B cell (primary cell): ENCODE measurements at regions not wholly inside any gene's neighbourhood (a gene's known extent, or its start where the extent isn't known, plus 50 kb on each side); places are given as distances from the start of the nearest gene placed in this dataset.

Experiments
- EZH2 ChIP-seq: IDR thresholded peaks from 2 replicates; pipeline ENCODE4 v1.6.1; 2012; ENCODE audit warnings: borderline replicate concordance, low read depth, mild to moderate bottlenecking, moderate library complexity, low read length; ENCODE audit not compliant: insufficient read depth, poor library complexity, severe bottlenecking
- TF ChIP-seq, protein P1 (sequence below): fragments of 200-600 bp; IDR thresholded peaks from one replicate; pipeline ENCODE4 v1.8.0; 2022; ENCODE audit warnings: antibody characterized with exemption, mild to moderate bottlenecking

DNA sequence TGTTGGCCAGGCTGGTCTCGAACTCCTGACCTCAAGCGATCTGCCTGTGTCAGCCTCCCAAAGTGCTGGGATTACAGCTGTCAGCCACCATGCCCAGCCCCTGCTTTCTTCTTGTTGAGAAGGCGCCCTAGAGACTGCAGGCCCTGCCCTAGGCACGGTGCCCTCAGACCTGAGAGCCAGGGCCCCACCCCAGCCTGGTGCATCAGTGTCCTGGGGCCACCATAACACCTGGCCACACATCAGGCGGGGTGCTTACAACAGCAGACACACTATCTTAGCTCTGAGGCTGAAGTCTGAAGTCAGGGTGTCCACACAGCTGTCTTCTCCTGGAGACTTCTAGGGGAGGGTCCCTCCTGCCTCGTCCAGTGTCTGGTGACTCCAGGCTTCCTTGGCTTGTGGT is 120.6 kb downstream of the NDUFA10 start:
- TF ChIP-seq EZH2, result no peak
- TF ChIP-seq, protein P1, sequence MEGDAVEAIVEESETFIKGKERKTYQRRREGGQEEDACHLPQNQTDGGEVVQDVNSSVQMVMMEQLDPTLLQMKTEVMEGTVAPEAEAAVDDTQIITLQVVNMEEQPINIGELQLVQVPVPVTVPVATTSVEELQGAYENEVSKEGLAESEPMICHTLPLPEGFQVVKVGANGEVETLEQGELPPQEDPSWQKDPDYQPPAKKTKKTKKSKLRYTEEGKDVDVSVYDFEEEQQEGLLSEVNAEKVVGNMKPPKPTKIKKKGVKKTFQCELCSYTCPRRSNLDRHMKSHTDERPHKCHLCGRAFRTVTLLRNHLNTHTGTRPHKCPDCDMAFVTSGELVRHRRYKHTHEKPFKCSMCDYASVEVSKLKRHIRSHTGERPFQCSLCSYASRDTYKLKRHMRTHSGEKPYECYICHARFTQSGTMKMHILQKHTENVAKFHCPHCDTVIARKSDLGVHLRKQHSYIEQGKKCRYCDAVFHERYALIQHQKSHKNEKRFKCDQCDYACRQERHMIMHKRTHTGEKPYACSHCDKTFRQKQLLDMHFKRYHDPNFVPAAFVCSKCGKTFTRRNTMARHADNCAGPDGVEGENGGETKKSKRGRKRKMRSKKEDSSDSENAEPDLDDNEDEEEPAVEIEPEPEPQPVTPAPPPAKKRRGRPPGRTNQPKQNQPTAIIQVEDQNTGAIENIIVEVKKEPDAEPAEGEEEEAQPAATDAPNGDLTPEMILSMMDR, result no peak
